CD4-positive, alpha-beta T cell treated with Interleukin-21 for 1 hour (primary cell): ENCODE measurements at regions not wholly inside any gene's neighbourhood (a gene's known extent, or its start where the extent isn't known, plus 50 kb on each side); places are given as distances from the start of the nearest gene placed in this dataset.
"Not testable (repeated sequence)": the region's sequence is repeated elsewhere in the genome, so short reads cannot be mapped to it uniquely, and the experiment has no call there.

Source experiments
- DNase-seq: peaks from one replicate; pipeline ENCODE4 v3.0.0-alpha.2; 2020

DNA sequence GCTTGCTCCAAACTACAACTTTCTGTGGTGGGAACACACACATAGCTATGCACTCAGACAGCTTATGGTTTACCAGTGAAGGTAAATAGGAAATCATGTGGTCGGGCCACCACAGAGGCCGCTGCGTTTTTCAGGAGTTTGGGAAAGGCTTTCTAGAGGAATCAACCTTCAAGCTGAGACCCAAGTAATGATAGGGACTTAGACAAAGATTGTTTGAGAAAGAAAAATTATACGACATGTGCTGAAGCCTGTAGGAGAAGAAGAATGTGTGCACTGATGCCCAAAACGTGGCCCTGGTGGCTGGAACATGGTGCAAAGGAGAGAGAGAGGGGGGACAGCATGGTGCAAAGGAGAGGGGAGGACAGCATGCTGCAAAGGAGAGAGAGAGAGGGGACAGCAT is 61.2 kb upstream of the VIPR2 start:
- no peak for DNase-seq

DNA sequence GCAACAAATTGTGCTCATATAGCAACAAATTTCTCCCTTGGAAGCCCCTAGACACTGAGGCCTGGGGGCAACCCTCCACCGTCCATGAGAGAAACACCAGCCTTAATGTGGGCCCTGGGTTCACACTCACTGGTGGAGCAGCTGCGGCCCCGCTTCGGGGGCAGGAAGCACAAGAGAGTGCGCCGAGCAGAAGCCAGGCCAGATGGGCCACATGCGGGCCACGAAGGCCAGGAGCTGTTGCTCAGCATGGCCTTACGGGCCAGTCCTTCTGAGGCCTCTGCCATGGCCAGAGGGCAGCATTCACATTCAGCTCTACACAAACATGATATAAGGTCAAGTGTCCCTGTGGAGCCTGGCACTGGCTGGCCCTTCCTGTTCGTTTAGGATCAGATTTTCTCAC is 60.0 kb upstream of the VIPR2 start:
- no peak for DNase-seq

GRCh38 chr7:159203253-159203652 is 58.6 kb upstream of the VIPR2 start:
- DNase-seq: not testable (repeated sequence)

DNA sequence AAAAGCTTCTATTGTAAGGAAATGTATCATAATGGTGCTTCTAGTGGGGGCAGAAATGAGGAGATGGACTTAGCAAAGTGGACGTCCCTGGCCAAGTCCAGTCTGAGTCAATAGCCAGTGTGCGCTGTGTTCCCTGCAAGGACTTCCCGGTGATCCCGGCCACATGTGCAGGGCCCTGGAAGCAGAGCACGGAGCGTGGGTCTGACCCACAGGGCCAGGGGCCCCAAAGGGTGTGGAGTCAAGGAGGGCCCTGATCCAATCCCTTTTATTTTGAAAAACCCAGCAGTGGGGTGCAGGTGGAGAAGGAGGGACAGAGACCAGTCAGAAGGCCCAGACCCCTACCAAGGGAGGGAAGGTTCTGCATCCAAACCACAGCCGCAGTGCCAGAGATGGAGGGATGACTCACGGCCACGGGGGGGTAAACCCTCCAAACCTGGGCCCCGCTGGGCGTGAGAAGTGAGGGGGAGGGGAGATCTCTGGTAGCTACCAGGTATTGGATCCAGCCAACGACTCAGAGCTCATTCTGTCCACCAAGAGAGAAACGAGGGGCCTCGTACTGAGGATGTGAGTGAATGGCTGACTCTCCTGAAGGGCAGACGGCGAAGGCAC is 57.2 kb upstream of the VIPR2 start:
- DNase-seq: no peak

DNA sequence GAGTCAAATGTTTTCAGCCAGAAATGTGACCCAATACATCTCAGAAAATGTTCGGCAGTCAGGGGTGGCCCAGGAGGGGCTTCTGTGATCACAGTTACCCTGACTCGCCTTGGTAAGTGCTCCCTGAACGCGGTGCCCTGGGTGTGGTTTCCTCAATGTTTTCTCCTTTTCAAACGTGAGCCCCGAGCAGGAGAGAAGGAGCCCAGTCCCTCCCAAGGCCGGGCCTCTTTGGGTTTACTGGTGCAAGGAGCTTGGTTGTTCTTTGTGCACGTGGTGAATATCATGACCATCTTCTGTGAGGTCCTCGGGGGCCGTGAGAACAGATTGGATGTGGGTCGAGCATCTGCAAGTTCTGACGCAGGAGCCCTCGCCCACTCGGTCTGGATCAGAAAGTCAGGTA is 55.8 kb upstream of the VIPR2 start:
- no peak for DNase-seq

GRCh38 chr7:159198016-159198724 is 53.5 kb upstream of the VIPR2 start:
- peak; percentile 33 for DNase-seq

- DNase-seq: peak; percentile 55
These were observed 52.7 kb upstream of the VIPR2 start for GRCh38 chr7:159197066-159197975.

DNA sequence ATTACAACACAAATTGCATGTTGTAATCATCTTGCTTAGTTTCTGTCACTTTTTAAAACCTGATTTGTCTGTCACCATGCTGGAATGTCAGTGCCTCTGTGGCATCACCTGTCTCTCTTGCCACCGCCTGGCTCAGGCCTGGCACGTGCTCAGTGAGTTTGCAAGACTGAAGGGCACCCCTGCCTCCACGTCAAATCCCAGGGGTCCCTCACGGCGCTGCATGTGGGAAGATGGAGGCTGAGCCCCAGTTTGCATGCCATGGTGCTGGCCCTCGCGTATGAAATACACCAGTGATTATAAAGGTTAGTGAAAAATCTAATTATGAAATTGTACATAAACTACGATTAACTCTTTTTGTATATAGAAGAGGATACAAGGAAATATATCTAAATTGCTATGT is 51.9 kb upstream of the VIPR2 start:
- DNase-seq: no peak

GRCh38 chr7:159195946-159196345 is 51.3 kb upstream of the VIPR2 start:
- DNase-seq: peak; percentile 56
